ENCODE measurements at regions not wholly inside any gene's neighbourhood (a gene's known extent, or its start where the extent isn't known, plus 50 kb on each side); places are given as distances from the start of the nearest gene placed in this dataset.

DNA sequence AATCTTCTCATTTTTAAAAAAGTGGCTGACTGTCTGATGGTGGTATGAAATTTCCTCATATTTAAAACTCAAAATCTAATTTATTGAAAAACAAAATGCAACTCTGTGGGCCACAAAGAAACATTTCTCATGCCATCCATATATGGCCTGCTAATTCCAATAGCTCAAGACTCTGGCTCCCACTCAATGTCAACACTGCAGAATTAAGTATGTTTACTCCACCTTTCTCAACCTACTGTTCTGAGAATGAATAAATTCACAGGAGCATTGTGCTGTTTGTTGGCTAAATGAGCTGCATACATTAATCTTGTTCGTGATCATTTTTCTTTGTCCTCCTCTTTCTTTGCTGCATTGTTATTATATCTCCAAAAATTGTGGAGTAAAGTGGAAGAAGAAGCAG, 79.5 kb upstream of the GABRG2 start:
- TF ChIP-seq CTCF (conservative IDR thresholded peaks at IDR 0.05; ENCODE audit: low read length) = no peak
- no peak for TF ChIP-seq EZH2phosphoT487 (IDR thresholded peaks at IDR 0.05; ENCODE audit: borderline replicate concordance)
- Histone ChIP-seq H4K20me1 (ENCODE audit: insufficient read depth, low read length, poor library complexity, severe bottlenecking) (no peaks in the 10 kb centered on the region), H3K4me1 (ENCODE audit: insufficient read depth, low read length, poor library complexity, severe bottlenecking) (no peaks in the 10 kb centered on the region), H3K27me3 (ENCODE audit: insufficient read depth, low read length, poor library complexity, severe bottlenecking) (no peaks in the 10 kb centered on the region), H2AFZ (ENCODE audit: low read length) (no peak overlapping the region), H3K4me3 (ENCODE audit: low read length, poor library complexity, severe bottlenecking) (no peak overlapping the region), H3K36me3 (ENCODE audit: insufficient read depth, low read length) (no peaks in the 10 kb centered on the region), H3K79me2 (ENCODE audit: insufficient read depth, low read length) (no peaks in the 10 kb centered on the region), H3F3A (ENCODE audit: low read depth) (no peaks in the 10 kb centered on the region), H3K9ac (ENCODE audit: low read depth, low read length, poor library complexity, severe bottlenecking) (no peak overlapping the region), H3K9me3 (ENCODE audit: insufficient read depth, low read depth, low read length) (no peaks in the 10 kb centered on the region), H3K4me2 (ENCODE audit: low read depth, low read length, poor library complexity, severe bottlenecking) (no peak overlapping the region), H3K9me2 (replicated peaks; ENCODE audit: low read depth, low read length) (no peaks in the 10 kb centered on the region)
